Thoracic aorta (tissue), 2 donors: ENCODE measurements at regions not wholly inside any gene's neighbourhood (a gene's known extent, or its start where the extent isn't known, plus 50 kb on each side); places are given as distances from the start of the nearest gene placed in this dataset.

ENCODE experiments used
- ATAC-seq: fragments of 150-250 bp; one replicate; pipeline ENCODE4 v1.8.0; 2017; ENCODE audit warnings: low read depth; ENCODE audit not compliant: insufficient number of reproducible peaks, low FRiP score
- DNase-seq: peaks from one replicate; pipeline ENCODE4 v3.0.0-alpha.2; 2020; ENCODE audit warnings: low spot score
- H3K27ac ChIP-seq, 2 donors: fragments of 200-600 bp; sonication (generic); 1 replicate in 1 of 2; 2 replicates in 1 of 2; pipeline ENCODE4 v1.5.1; 2016; ENCODE audit warnings: mild to moderate bottlenecking in 2 of 2, moderate library complexity in 2 of 2
- H3K27me3 ChIP-seq: fragments of 200-600 bp; sonication (generic); replicated peaks from 2 replicates; pipeline ENCODE4 v1.6.0; 2016; ENCODE audit warnings: mild to moderate bottlenecking; ENCODE audit not compliant: insufficient read depth
- H3K36me3 ChIP-seq: fragments of 200-600 bp; sonication (generic); one replicate; pipeline ENCODE4 v1.5.1; 2016
- H3K4me1 ChIP-seq, 2 donors: fragments of 200-600 bp; sonication (generic); 1 replicate in 1 of 2; 2 replicates in 1 of 2; pipeline versions ENCODE4 v1.5.1 to v1.6.0; 2016; ENCODE audit warnings: low read depth in 2 of 2, mild to moderate bottlenecking in 1 of 2; ENCODE audit not compliant: control insufficient read depth in 1 of 2
- H3K4me3 ChIP-seq: fragments of 200-600 bp; sonication (generic); 2 replicates; pipeline ENCODE4 v1.5.1; 2016; ENCODE audit warnings: mild to moderate bottlenecking
- H3K9me3 ChIP-seq: fragments of 200-600 bp; sonication (generic); 2 replicates; pipeline ENCODE4 v1.5.1; 2016
- CTCF ChIP-seq: fragments of 200-600 bp; sonication (generic); IDR thresholded peaks from one replicate; pipeline ENCODE4 v1.5.1; 2019; ENCODE audit warnings: antibody characterized with exemption

GRCh38 chr18:22657619-22658018 is 239.9 kb upstream of the CTAGE1 start:
- Histone ChIP-seq H3K4me1 (no peaks in the 10 kb centered on the region), H3K27ac (no peak overlapping the region), H3K4me3 (no peak overlapping the region), H3K27me3 (no peaks in the 10 kb centered on the region), H3K9me3 (peaks cover 13% of the 10 kb centered on the region), H3K36me3 (no peaks in the 10 kb centered on the region)
- no peak for TF ChIP-seq CTCF
- no peak for DNase-seq
- ATAC-seq: no peak

DNA sequence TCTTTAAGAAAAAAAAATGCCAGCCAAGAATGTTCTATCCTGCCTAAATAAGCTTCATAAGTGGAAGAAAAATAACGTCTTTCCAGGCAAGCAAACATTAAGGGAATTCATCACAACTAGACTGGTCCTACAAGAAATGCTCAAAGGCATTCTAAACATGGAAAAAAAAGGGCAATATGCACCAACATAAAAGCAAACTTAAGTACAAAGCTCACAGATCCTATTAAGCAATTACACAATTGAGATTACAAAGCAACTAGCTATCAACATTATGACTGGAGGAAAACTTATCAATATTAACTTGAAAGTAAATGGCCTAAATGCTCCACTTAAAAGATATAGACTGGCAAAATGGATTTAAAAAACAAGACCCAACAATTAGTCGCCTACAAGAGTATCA is 240.6 kb upstream of the CTAGE1 start:
- H3K4me3 ChIP-seq: no peak overlapping the region
- ATAC-seq (no peak), DNase-seq (no peak)
- no peak overlapping the region for H3K27ac ChIP-seq
- TF ChIP-seq CTCF: no peak
- H3K36me3 ChIP-seq: no peaks in the 10 kb centered on the region
- peaks cover 13% of the 10 kb centered on the region for H3K9me3 ChIP-seq
- H3K27me3 ChIP-seq: no peaks in the 10 kb centered on the region
- H3K4me1 ChIP-seq: no peaks in the 10 kb centered on the region

GRCh38 chr18:22663378-22663777 is 245.7 kb upstream of the CTAGE1 start:
- DNase-seq: no peak
- no peak for TF ChIP-seq CTCF

DNA sequence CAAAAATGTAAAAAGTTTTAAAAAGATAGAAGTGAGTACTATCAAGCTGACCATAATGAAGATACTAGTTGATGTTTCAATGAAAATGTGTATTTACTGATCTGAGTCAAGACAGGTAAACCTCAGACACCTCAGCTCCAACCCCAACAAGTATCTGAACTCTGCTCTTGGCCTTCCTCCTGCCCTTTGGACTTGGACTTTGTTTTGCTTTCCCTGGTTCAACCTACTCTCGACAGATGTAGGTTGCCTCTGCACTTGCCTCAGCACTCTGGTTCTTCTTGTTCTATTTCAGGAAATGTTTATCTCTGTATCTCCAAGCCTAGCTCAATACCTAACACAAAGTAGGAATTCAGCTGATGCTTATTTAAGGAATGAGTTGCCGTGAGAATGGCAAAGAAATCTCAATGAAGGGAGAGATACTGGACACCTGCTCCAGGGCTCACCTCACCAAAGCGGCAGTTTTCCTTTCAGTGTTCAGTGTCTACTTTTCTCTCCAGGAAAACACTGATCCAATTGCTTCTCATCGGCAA is 248.8 kb upstream of the CTAGE1 start:
- Histone ChIP-seq H3K36me3 (no peaks in the 10 kb centered on the region), H3K9me3 (no peaks in the 10 kb centered on the region), H3K27ac (no peak overlapping the region), H3K27me3 (no peaks in the 10 kb centered on the region), H3K4me1 (peaks cover 0 to 10% of the 10 kb centered on the region in 2 donors), H3K4me3 (no peak overlapping the region)
- DNase-seq (no peak), ATAC-seq (no peak)
- TF ChIP-seq CTCF: no peak

More at GRCh38 chr18:22663378-22663777, 245.7 kb upstream of the CTAGE1 start:
- ATAC-seq: no peak
- Histone ChIP-seq H3K4me1 (peaks cover 0 to 10% of the 10 kb centered on the region in 2 donors), H3K36me3 (no peaks in the 10 kb centered on the region), H3K27ac (no peak overlapping the region), H3K4me3 (no peak overlapping the region), H3K27me3 (no peaks in the 10 kb centered on the region), H3K9me3 (peaks cover under 1% of the 10 kb centered on the region)

- Histone ChIP-seq H3K9me3 (no peaks in the 10 kb centered on the region), H3K36me3 (no peaks in the 10 kb centered on the region), H3K27me3 (no peaks in the 10 kb centered on the region), H3K4me3 (no peak overlapping the region), H3K27ac (no peak overlapping the region), H3K4me1 (peaks cover 0 to 10% of the 10 kb centered on the region in 2 donors)
- DNase-seq (no peak), ATAC-seq (no peak)
- no peak for TF ChIP-seq CTCF
These were observed 249.4 kb upstream of the CTAGE1 start for GRCh38 chr18:22667156-22667555.
